Spleen (tissue), 7 donors: ENCODE measurements at regions not wholly inside any gene's neighbourhood (a gene's known extent, or its start where the extent isn't known, plus 50 kb on each side); places are given as distances from the start of the nearest gene placed in this dataset.

Experiments
- POLR2A ChIP-seq, 3 donors: fragments of 450-650 bp; IDR thresholded peaks; one replicate each; pipeline ENCODE4 v1.5.1; 2017; ENCODE audit warnings: antibody characterized with exemption in 3 of 3, mild to moderate bottlenecking in 1 of 3
- TF ChIP-seq, protein P1 (sequence below), 11 experiments: fragments of 200-600 bp in 7 of 11; fragments of 450-650 bp in 4 of 11; sonication (generic) in 4 of 11; IDR thresholded peaks in 8 of 11; conservative IDR thresholded peaks in 3 of 11; 1 replicate in 7 of 11; 2 replicates in 4 of 11; pipeline versions ENCODE4 v1.4.0 to v1.8.0; 2016 to 2021; ENCODE audit warnings: antibody characterized with exemption in 11 of 11, inconsistent platforms in 4 of 11, mild to moderate bottlenecking in 1 of 11
- donor health status: DM: no; HTN: no; CAD: no; lungs with moderate emphysema.
- donor health status: DM: no; HTN: no; CAD: no.
- donor health status: DM: no; HTN: no; CAD: no.

DNA sequence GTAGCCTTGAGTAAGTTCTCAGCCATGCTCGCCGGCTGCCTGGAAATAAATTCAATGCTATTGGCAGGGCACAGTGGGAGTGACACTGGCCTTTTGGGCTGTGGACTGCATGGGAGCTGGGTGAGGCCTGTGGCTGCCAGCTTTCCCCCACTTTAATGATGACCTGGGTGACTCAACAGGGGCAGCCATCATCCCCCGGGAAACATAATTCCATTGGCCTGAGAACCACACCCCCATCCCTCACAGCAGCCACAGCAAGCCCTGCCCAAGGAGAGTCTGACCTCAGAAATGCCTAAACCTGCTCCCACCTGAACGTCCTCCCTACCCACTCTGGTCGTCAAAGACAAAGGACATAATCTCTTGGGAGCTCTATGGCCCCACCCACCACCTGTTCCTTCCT, 384.0 kb downstream of the LTN1 start:
- TF ChIP-seq POLR2A (IDR thresholded peaks at IDR 0.05): no peak
- TF ChIP-seq, protein P1, sequence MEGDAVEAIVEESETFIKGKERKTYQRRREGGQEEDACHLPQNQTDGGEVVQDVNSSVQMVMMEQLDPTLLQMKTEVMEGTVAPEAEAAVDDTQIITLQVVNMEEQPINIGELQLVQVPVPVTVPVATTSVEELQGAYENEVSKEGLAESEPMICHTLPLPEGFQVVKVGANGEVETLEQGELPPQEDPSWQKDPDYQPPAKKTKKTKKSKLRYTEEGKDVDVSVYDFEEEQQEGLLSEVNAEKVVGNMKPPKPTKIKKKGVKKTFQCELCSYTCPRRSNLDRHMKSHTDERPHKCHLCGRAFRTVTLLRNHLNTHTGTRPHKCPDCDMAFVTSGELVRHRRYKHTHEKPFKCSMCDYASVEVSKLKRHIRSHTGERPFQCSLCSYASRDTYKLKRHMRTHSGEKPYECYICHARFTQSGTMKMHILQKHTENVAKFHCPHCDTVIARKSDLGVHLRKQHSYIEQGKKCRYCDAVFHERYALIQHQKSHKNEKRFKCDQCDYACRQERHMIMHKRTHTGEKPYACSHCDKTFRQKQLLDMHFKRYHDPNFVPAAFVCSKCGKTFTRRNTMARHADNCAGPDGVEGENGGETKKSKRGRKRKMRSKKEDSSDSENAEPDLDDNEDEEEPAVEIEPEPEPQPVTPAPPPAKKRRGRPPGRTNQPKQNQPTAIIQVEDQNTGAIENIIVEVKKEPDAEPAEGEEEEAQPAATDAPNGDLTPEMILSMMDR (IDR thresholded peaks at IDR 0.05 in 8 of 11, conservative IDR thresholded peaks at IDR 0.05 in 3 of 11): no peak
